T-helper 2 cell treated with Interferon-gamma antibody and Interleukin-4, amounts not matched to agents 5 μg/mL and 100 μg/mL, for 36 hours (primary cell): ENCODE measurements at regions not wholly inside any gene's neighbourhood (a gene's known extent, or its start where the extent isn't known, plus 50 kb on each side); places are given as distances from the start of the nearest gene placed in this dataset.

Experiments used
- DNase-seq: peaks from one replicate; pipeline ENCODE4 v3.0.0; 2021; ENCODE audit warnings: low spot score
- H3K27ac Mint-ChIP-seq: one replicate; pipeline ENCODE4 v1.8.0; 2021; ENCODE audit warnings: mild to moderate bottlenecking, mixed read lengths
- H3K27me3 Mint-ChIP-seq: one replicate; pipeline ENCODE4 v1.8.0; 2021; ENCODE audit warnings: low read depth, mixed read lengths
- H3K36me3 Mint-ChIP-seq: one replicate; pipeline ENCODE4 v1.8.0; 2021; ENCODE audit warnings: low read depth, mixed read lengths
- H3K4me1 Mint-ChIP-seq: one replicate; pipeline ENCODE4 v1.8.0; 2021; ENCODE audit warnings: low read depth, mixed read lengths
- H3K4me3 Mint-ChIP-seq: one replicate; pipeline ENCODE4 v1.8.0; 2022; ENCODE audit warnings: mild to moderate bottlenecking, moderate library complexity, mixed read lengths
- H3K9me3 Mint-ChIP-seq: one replicate; pipeline ENCODE4 v1.8.0; 2021; ENCODE audit warnings: mixed read lengths

GRCh38 chr2:59301466-59302402 is 1060.6 kb upstream of the FANCL start:
- Mint-ChIP-seq H3K27me3 (peaks cover 2% of the 10 kb centered on the region), H3K9me3 (no peaks in the 10 kb centered on the region), H3K4me1 (no peaks in the 10 kb centered on the region), H3K4me3 (no peak overlapping the region), H3K27ac (no peak overlapping the region), H3K36me3 (no peaks in the 10 kb centered on the region)
- DNase-seq: no peak

GRCh38 chr2:59297816-59298215 is 1056.7 kb upstream of the FANCL start:
- H3K27me3 Mint-ChIP-seq: no peaks in the 10 kb centered on the region

GRCh38 chr2:59296279-59296678 is 1055.2 kb upstream of the FANCL start:
- Mint-ChIP-seq H3K4me3 (no peak overlapping the region), H3K27me3 (no peaks in the 10 kb centered on the region), H3K27ac (no peak overlapping the region), H3K9me3 (no peaks in the 10 kb centered on the region), H3K4me1 (peaks cover 1% of the 10 kb centered on the region), H3K36me3 (no peaks in the 10 kb centered on the region)
- no peak for DNase-seq

More at GRCh38 chr2:59297816-59298215, 1056.7 kb upstream of the FANCL start:
- Mint-ChIP-seq H3K4me3 (no peak overlapping the region), H3K36me3 (no peaks in the 10 kb centered on the region), H3K9me3 (no peaks in the 10 kb centered on the region), H3K4me1 (peaks cover 1% of the 10 kb centered on the region), H3K27ac (no peak overlapping the region)
- no peak for DNase-seq

DNA sequence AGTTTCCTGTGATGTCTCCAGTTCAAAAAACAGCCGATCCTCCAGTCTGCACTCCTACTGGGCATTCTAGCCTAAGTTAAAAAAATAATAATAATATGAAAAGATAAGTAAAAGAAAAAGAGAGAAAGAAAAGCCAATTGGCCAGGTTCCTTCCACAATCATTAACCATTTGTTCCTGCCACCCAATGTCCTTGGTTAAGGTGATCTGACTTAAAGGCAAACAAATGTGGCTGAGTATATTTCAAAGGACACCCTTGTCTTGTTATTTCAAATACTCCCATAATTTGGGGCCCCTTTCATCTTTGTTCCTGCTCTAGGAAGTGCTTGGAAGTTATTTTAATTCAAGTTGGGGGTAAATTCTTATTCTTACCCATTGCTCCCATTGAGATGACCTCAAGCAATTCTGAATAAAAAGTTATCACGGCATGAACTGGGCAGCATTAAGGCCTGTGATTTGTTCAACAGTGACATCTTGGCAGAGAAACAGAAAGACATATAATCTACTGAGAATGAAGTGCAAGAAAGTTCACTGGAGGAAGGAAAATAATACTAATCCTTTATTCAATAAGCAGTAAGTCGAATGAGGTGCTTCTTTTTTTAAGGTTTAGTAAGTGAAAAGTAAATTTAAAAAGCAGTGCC is 1054.5 kb upstream of the FANCL start:
- H3K27ac Mint-ChIP-seq: no peak overlapping the region
- H3K4me3 Mint-ChIP-seq: no peak overlapping the region
- no peak for DNase-seq
- no peaks in the 10 kb centered on the region for H3K27me3 Mint-ChIP-seq
- H3K4me1 Mint-ChIP-seq: peaks cover 1% of the 10 kb centered on the region
- H3K36me3 Mint-ChIP-seq: no peaks in the 10 kb centered on the region
- H3K9me3 Mint-ChIP-seq: no peaks in the 10 kb centered on the region

- DNase-seq: no peak
- Mint-ChIP-seq H3K27ac (no peak overlapping the region), H3K4me3 (no peak overlapping the region), H3K4me1 (no peaks in the 10 kb centered on the region), H3K27me3 (no peaks in the 10 kb centered on the region), H3K36me3 (no peaks in the 10 kb centered on the region), H3K9me3 (no peaks in the 10 kb centered on the region)
Observed at GRCh38 chr2:59288771-59289170, 1047.6 kb upstream of the FANCL start.

- H3K4me1 Mint-ChIP-seq: no peaks in the 10 kb centered on the region
- DNase-seq: no peak
- H3K27me3 Mint-ChIP-seq: no peaks in the 10 kb centered on the region
Observed at GRCh38 chr2:59282374-59283057, 1041.4 kb upstream of the FANCL start.

GRCh38 chr2:59277671-59278070 is 1036.5 kb upstream of the FANCL start:
- Mint-ChIP-seq H3K4me1 (no peaks in the 10 kb centered on the region), H3K36me3 (no peaks in the 10 kb centered on the region), H3K27ac (no peak overlapping the region), H3K27me3 (no peaks in the 10 kb centered on the region), H3K4me3 (no peak overlapping the region), H3K9me3 (no peaks in the 10 kb centered on the region)
- no peak for DNase-seq

More at GRCh38 chr2:59282374-59283057, 1041.4 kb upstream of the FANCL start:
- no peaks in the 10 kb centered on the region for H3K9me3 Mint-ChIP-seq
- H3K36me3 Mint-ChIP-seq: no peaks in the 10 kb centered on the region
- H3K27ac Mint-ChIP-seq: no peak overlapping the region
- no peak overlapping the region for H3K4me3 Mint-ChIP-seq

DNA sequence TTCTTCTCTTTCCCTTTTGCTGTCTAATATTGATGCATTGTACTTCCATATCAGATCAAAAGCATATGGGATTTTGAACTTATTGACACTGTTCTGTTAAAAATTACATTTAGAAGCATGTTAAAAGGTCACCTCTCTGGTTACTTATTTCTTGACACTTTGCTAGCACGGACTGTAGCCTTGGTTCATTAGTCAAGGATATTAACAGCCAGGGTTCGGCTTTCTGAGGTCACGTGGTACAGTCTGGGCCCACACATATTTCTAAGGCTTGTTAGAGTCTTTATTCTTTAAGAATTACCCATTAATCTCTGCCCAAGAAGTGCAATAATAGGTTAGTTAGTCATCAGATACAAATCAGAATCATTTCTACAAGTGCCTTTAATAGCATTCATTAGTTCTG is 1035.8 kb upstream of the FANCL start:
- Mint-ChIP-seq H3K4me1 (no peaks in the 10 kb centered on the region), H3K27me3 (no peaks in the 10 kb centered on the region), H3K36me3 (no peaks in the 10 kb centered on the region), H3K27ac (no peak overlapping the region), H3K9me3 (no peaks in the 10 kb centered on the region), H3K4me3 (no peak overlapping the region)
- DNase-seq: no peak

DNA sequence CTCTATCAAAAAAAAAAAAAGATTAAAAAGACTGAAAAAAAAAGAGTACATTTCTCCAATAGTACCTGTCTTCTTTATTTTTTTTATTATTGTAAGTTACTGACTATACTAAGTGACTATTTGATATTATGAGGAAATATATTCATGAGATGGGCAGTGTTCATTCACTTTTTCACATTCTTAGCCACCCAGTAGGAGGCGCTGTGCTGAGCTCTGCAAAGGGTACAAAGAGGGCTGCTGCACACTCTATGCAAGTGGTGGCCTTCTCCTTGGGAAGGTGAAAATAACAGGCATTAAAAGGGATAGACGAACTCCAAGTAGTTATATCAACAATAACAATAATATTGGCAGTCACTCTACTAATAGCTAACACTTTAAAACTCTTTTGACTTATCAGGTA is 1034.9 kb upstream of the FANCL start:
- Mint-ChIP-seq H3K36me3 (no peaks in the 10 kb centered on the region), H3K9me3 (no peaks in the 10 kb centered on the region), H3K4me1 (no peaks in the 10 kb centered on the region), H3K27ac (no peak overlapping the region), H3K27me3 (no peaks in the 10 kb centered on the region), H3K4me3 (no peak overlapping the region)
- DNase-seq: no peak

DNA sequence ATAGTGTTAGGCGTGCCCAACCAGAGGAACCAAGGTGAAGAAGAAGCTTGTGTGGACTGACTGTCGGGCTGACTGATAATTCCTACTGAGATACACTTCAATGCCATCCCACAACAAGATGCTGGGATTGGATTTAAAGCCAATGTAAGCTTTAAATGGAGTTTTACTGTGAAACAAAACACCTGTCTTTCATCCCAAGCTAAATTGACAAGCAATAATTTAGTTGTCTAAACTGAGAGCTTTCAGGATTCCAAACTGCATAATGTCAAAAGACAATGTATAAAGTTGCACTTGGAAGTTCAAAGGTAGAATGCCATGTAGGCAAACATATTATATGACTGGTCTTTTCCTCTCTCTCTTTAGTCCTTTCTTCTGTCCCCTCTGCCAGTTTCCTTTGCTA is 1025.3 kb upstream of the FANCL start:
- Mint-ChIP-seq H3K4me3 (no peak overlapping the region), H3K4me1 (no peaks in the 10 kb centered on the region), H3K9me3 (no peaks in the 10 kb centered on the region), H3K36me3 (no peaks in the 10 kb centered on the region), H3K27ac (no peak overlapping the region), H3K27me3 (no peaks in the 10 kb centered on the region)
- no peak for DNase-seq

GRCh38 chr2:59259913-59260312 is 1018.8 kb upstream of the FANCL start:
- Mint-ChIP-seq H3K27ac (no peak overlapping the region), H3K36me3 (no peaks in the 10 kb centered on the region), H3K4me1 (no peaks in the 10 kb centered on the region), H3K27me3 (no peaks in the 10 kb centered on the region), H3K9me3 (no peaks in the 10 kb centered on the region), H3K4me3 (no peak overlapping the region)
- no peak for DNase-seq

GRCh38 chr2:59256290-59256689 is 1015.2 kb upstream of the FANCL start:
- Mint-ChIP-seq H3K4me1 (no peaks in the 10 kb centered on the region), H3K36me3 (no peaks in the 10 kb centered on the region), H3K9me3 (no peaks in the 10 kb centered on the region), H3K27me3 (no peaks in the 10 kb centered on the region), H3K27ac (no peak overlapping the region), H3K4me3 (no peak overlapping the region)
- DNase-seq: no peak

DNA sequence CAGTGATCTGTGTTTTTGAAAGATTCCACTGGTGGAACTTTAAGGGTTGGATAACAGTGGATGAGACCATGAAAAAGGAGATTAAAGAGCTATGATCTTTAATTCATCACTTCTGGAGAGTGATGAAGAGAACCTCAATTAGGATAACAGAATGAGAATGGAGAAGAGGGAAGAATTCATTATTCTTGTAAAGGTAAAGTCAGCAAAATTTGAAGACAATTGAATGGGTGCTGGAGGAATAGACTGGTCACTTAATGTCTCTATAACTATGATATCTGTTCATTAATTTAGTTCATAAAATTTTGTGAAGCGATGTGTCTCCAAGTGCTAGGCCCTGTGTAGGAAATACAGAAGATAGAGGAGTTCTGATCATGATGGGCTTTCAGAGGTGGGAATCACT is 1013.2 kb upstream of the FANCL start:
- no peak for DNase-seq
- no peak overlapping the region for H3K4me3 Mint-ChIP-seq
- no peaks in the 10 kb centered on the region for H3K4me1 Mint-ChIP-seq

DNA sequence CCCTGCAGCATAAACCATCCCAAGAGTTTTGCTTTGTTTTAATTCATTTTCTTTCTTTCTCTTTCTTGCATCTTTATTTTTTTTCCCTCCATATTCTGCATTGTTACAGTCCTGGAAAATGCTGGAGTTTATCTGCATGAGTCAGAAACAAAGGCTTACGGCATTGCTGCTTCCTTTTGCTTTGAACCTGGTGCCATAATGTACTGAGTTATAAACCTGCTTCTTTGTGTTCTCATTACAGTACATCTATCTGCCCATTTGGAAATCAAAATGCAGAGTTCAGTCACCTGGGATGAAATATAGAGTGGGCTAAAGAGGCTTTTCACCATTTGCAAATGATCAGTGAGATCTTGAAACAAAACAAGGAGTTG is 1009.2 kb upstream of the FANCL start:
- Mint-ChIP-seq H3K4me1 (no peaks in the 10 kb centered on the region), H3K9me3 (no peaks in the 10 kb centered on the region), H3K4me3 (no peak overlapping the region), H3K27me3 (no peaks in the 10 kb centered on the region), H3K36me3 (no peaks in the 10 kb centered on the region), H3K27ac (no peak overlapping the region)
- DNase-seq: no peak

More for the DNA sequence above, 1013.2 kb upstream of the FANCL start:
- Mint-ChIP-seq H3K27me3 (no peaks in the 10 kb centered on the region), H3K27ac (no peak overlapping the region), H3K9me3 (no peaks in the 10 kb centered on the region), H3K36me3 (no peaks in the 10 kb centered on the region)
